T-cell (primary cell): ENCODE measurements at regions not wholly inside any gene's neighbourhood (a gene's known extent, or its start where the extent isn't known, plus 50 kb on each side); places are given as distances from the start of the nearest gene placed in this dataset.

ENCODE experiments used
- ATAC-seq, 4 experiments: fragments of 200-7000 bp in 3 of 4; fragments of 150-1000 bp in 1 of 4; cut with Tn5 transposase; replicated peaks in 1 of 4; 1 replicate in 3 of 4; 2 replicates in 1 of 4; pipeline ENCODE4 v1.10.0; 2021; ENCODE audit warnings: moderate library complexity in 3 of 4, mild to moderate bottlenecking in 2 of 4, moderate number of reproducible peaks in 1 of 4
- CTCF ChIA-PET, 2 donors: fragments of 300-600 bp; sonication (Branson Sonifier 250); formaldehyde crosslinking; loops; one replicate each; lab custom pipeline; 2022; ENCODE audit warnings: antibody characterized with exemption in 2 of 2; lab: Charles Lee
- POLR2A ChIA-PET, 2 donors: fragments of 300-600 bp; sonication (Branson Sonifier 250); formaldehyde crosslinking; loops; one replicate each; lab custom pipeline; 2022; ENCODE audit warnings: antibody characterized with exemption in 2 of 2; lab: Charles Lee
- DNase-seq, 35 experiments: peaks; one replicate each; pipeline versions ENCODE4 v3.0.0 to v3.0.0-alpha.2; 2013 to 2023
- H3K27ac ChIP-seq: one replicate; pipeline ENCODE4 v1.5.1; 2013; ENCODE audit warnings: low read length
- H3K27me3 ChIP-seq, 2 experiments: replicated peaks in 1 of 2; 1 replicate in 1 of 2; 2 replicates in 1 of 2; pipeline versions ENCODE4 v1.6.1 to v1.7.0; 2013; ENCODE audit warnings: low read length in 1 of 2, mixed read lengths in 1 of 2; ENCODE audit not compliant: control insufficient read depth in 2 of 2, insufficient read depth in 2 of 2; ENCODE audit errors: extremely low read depth in 1 of 2
- H3K36me3 ChIP-seq, 2 donors: 1 replicate in 1 of 2; 2 replicates in 1 of 2; pipeline versions ENCODE4 v1.6.1 to v1.7.0; 2013; ENCODE audit warnings: low read length in 1 of 2; ENCODE audit not compliant: control insufficient read depth in 2 of 2, insufficient read depth in 1 of 2; ENCODE audit errors: extremely low read depth in 1 of 2
- H3K4me1 ChIP-seq, 2 experiments: 1 replicate in 1 of 2; 2 replicates in 1 of 2; pipeline versions ENCODE4 v1.6.1 to v1.7.0; 2013; ENCODE audit warnings: low read length in 2 of 2, mixed read lengths in 1 of 2; ENCODE audit not compliant: insufficient read depth in 2 of 2, control insufficient read depth in 1 of 2; ENCODE audit errors: extremely low read depth in 1 of 2
- H3K4me3 ChIP-seq, 2 donors: 1 replicate in 1 of 2; 2 replicates in 1 of 2; pipeline versions ENCODE4 v1.5.1 to v1.7.0; 2013; ENCODE audit warnings: mild to moderate bottlenecking in 2 of 2, low read length in 1 of 2, moderate library complexity in 1 of 2; ENCODE audit not compliant: control insufficient read depth in 1 of 2; ENCODE audit errors: extremely low read depth in 1 of 2
- H3K9me3 ChIP-seq: 2 replicates; pipeline ENCODE4 v1.7.0; 2013
- H3K27ac Mint-ChIP-seq, 2 donors: one replicate each; pipeline ENCODE4 v1.8.0; 2020 to 2021; ENCODE audit warnings: mild to moderate bottlenecking in 2 of 2, mixed read lengths in 2 of 2
- H3K27me3 Mint-ChIP-seq, 2 donors: one replicate each; pipeline ENCODE4 v1.8.0; 2021 to 2022; ENCODE audit warnings: mixed read lengths in 2 of 2
- H3K36me3 Mint-ChIP-seq: one replicate; pipeline ENCODE4 v1.8.0; 2021; ENCODE audit warnings: mixed read lengths
- H3K4me1 Mint-ChIP-seq, 3 donors: one replicate each; pipeline ENCODE4 v1.8.0; 2020 to 2022; ENCODE audit warnings: mixed read lengths in 3 of 3, mild to moderate bottlenecking in 1 of 3
- H3K4me3 Mint-ChIP-seq, 3 donors: one replicate each; pipeline ENCODE4 v1.8.0; 2020 to 2022; ENCODE audit warnings: mild to moderate bottlenecking in 3 of 3, mixed read lengths in 3 of 3, moderate library complexity in 3 of 3
- H3K9me3 Mint-ChIP-seq, 3 donors: one replicate each; pipeline ENCODE4 v1.8.0; 2020 to 2022; ENCODE audit warnings: mixed read lengths in 3 of 3
- WGBS: methylation state at CpG from one replicate; pipeline ENCODE4 v1.1.5; 2013; ENCODE audit warnings: missing lambda C conversion rate; ENCODE audit not compliant: insufficient coverage; 5-methylcytosine and 5-hydroxymethylcytosine counted together

DNA sequence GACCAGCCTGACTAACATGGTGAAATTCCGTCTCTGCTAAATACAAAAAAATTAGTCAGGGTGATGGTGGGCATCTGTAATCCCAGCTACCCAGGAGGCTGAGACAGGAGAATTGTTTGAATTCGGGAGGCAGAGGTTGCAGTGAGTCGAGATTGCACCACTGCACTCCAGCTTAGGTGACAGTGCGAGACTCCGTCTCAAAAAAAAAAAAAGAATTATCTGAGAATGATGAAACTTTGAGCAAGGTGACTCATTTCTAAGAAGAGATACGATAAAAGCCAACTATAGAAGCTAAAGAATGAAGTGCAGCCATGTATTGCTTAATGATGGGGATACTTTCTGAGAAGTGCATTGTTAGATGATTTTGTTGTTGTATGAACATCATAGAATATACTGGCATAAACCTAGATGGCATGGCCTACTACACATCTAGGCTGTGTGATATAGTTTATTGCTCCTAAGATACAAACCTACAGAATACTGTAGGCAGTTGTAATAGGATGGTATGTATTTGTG, 64.7 kb downstream of the SNRPE start:
- no peaks in the 10 kb centered on the region for H3K36me3 ChIP-seq
- no peaks in the 10 kb centered on the region for H3K36me3 Mint-ChIP-seq
- H3K4me1 Mint-ChIP-seq = peaks cover 4 to 5% (median 5%) of the 10 kb centered on the region in 3 donors
- WGBS = 70% methylated on average over 5 of the region's 6 CpGs
- no peak for DNase-seq
- H3K27ac ChIP-seq = no peak overlapping the region
- ATAC-seq = no peak
- H3K4me3 Mint-ChIP-seq = no peak overlapping the region
- no peaks in the 10 kb centered on the region for H3K9me3 ChIP-seq
- CTCF ChIA-PET = interaction anchor here in 1 of 2 donors (0.7 kb wide), 1 partner anchor 1062 kb away, joined by 4 read pairs; no protein-coding TSS in a partner anchor
- H3K9me3 Mint-ChIP-seq = no peaks in the 10 kb centered on the region
- H3K27ac Mint-ChIP-seq = no peak overlapping the region
- H3K4me1 ChIP-seq = no peaks in the 10 kb centered on the region
- POLR2A ChIA-PET = no interaction called here
- no peak overlapping the region for H3K4me3 ChIP-seq
- peaks cover 2 to 7% of the 10 kb centered on the region in 2 donors for H3K27me3 Mint-ChIP-seq
- H3K27me3 ChIP-seq = peaks cover 0 to 2% of the 10 kb centered on the region in 2 experiments

DNA sequence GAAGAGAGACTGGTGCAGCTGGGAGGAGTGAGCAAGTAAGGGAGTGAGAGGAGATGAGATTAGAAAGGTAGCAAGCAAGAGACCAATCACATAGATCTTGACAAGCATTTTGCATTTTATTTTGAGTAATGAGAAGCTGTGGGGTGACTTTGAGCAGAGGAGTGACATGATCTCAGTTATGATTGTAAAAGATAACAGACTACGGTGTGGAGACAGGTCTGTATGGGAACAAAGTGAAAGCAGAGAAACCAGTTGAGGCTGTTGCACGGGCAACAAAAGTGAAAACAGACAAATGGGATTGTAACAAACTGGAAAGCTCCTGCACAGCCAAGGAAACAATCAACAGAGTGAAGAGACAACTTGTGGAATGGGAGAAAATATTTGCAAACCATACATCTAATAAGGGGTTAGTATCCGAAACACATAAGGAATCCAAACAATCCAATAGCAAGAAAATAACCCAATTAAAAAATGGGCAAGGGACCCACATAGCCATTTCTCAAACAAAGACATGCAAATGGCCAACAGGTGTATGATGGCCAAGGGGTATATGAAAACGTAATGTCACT, 68.4 kb downstream of the SNRPE start:
- Histone ChIP-seq H3K36me3 (no peaks in the 10 kb centered on the region), H3K27ac (no peak overlapping the region), H3K4me1 (no peaks in the 10 kb centered on the region), H3K9me3 (no peaks in the 10 kb centered on the region), H3K27me3 (peaks cover 0 to 2% of the 10 kb centered on the region in 2 experiments), H3K4me3 (no peak overlapping the region)
- ChIA-PET CTCF (no interaction called here), POLR2A (no interaction called here)
- Mint-ChIP-seq H3K9me3 (no peaks in the 10 kb centered on the region), H3K36me3 (no peaks in the 10 kb centered on the region), H3K27ac (no peak overlapping the region), H3K27me3 (peaks cover 10 to 14% of the 10 kb centered on the region in 2 donors), H3K4me1 (peaks cover 4 to 8% (median 5%) of the 10 kb centered on the region in 3 donors), H3K4me3 (no peak overlapping the region)
- DNase-seq = no peak
- ATAC-seq = no peak
- WGBS = 35% methylated on average over 2 of the region's 4 CpGs

DNA sequence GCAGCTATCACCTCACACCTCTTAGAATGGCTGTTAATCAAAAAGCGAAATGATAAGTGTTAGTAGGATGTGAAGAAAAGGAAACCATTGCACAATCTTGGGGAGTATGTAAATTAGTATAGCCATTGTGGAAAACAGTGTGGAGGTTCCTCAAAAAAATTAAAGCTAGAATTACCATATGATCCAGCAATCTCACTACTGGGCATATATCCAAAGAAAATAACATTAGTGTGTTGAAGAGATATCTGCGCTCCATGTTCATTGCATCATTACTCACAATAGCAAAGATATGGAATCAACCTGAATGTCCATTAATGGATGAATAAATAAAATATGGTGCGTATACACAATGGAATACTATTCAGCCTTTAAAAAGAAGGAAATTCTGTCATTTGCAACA, 68.9 kb downstream of the SNRPE start:
- ATAC-seq (no peak), DNase-seq (no peak)
- Histone ChIP-seq H3K4me1 (no peaks in the 10 kb centered on the region), H3K36me3 (no peaks in the 10 kb centered on the region), H3K27me3 (peaks cover 0 to 2% of the 10 kb centered on the region in 2 experiments), H3K27ac (no peak overlapping the region), H3K4me3 (no peak overlapping the region), H3K9me3 (no peaks in the 10 kb centered on the region)
- peaks cover 15 to 16% of the 10 kb centered on the region in 2 donors for H3K27me3 Mint-ChIP-seq
- no peaks in the 10 kb centered on the region for H3K36me3 Mint-ChIP-seq
- no CpG with 5 or more reads among the region's 3 CpGs for WGBS
- no peak overlapping the region for H3K4me3 Mint-ChIP-seq
- peaks cover 4 to 8% (median 5%) of the 10 kb centered on the region in 3 donors for H3K4me1 Mint-ChIP-seq
- H3K27ac Mint-ChIP-seq = no peak overlapping the region
- POLR2A ChIA-PET = no interaction called here
- CTCF ChIA-PET = no interaction called here
- H3K9me3 Mint-ChIP-seq = no peaks in the 10 kb centered on the region

DNA sequence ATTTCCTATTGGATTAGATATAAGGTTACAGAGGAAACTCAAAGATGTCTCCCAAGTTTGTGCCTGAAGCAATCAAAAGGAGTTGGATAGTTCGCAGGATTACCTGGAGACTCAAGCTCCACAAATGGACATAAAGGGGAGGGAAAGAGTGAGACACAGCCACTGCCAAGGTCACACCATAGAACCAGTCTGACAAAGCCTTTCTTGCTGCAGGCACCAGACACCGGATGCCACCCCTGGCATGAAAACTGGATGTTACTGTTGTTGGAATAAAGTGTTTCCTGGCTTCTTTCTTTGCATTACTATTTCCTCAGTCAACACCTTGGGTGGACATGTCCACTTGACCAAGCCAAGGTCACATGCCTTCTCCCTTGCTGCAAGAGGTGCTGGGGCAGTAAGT, 70.6 kb downstream of the SNRPE start:
- DNase-seq = no peak
- Histone ChIP-seq H3K4me3 (no peak overlapping the region), H3K27me3 (peaks cover 0 to 3% of the 10 kb centered on the region in 2 experiments), H3K4me1 (no peaks in the 10 kb centered on the region), H3K27ac (no peak overlapping the region), H3K36me3 (no peaks in the 10 kb centered on the region), H3K9me3 (no peaks in the 10 kb centered on the region)
- Mint-ChIP-seq H3K27me3 (peaks cover 17 to 19% of the 10 kb centered on the region in 2 donors), H3K36me3 (no peaks in the 10 kb centered on the region), H3K9me3 (no peaks in the 10 kb centered on the region), H3K27ac (no peak overlapping the region), H3K4me3 (no peak overlapping the region), H3K4me1 (peaks cover 4 to 8% (median 5%) of the 10 kb centered on the region in 3 donors)
- CTCF ChIA-PET = no interaction called here
- 100% methylated on average over 1 of the region's 2 CpGs for WGBS
- ATAC-seq = no peak
- POLR2A ChIA-PET = no interaction called here

DNA sequence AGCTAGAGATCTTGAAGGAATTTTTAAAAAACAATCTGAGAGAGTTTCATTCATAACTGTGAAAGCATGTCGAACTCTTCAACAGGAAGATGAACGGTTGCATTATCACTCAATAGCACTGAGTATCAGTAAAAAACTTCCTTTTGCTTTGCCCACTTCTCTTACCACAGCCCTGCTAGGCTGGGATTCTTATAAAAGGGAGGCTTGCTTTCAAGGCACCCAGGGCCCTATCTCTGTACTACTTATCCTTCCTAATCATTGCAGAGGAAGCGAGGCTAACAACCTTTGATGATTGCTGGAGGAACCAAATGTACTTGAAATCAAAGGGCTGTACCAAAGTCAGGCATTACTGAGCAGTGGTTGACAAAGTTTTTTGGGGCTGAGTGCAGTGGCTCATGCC, 71.2 kb downstream of the SNRPE start:
- H3K27ac Mint-ChIP-seq = no peak overlapping the region
- ChIA-PET CTCF (interaction anchor here in 1 of 2 donors (0.6 kb wide), 1 partner anchor 29 kb away, joined by 3 read pairs; no protein-coding TSS in a partner anchor), POLR2A (no interaction called here)
- H3K36me3 Mint-ChIP-seq = no peaks in the 10 kb centered on the region
- H3K9me3 Mint-ChIP-seq = no peaks in the 10 kb centered on the region
- peaks cover 4 to 8% (median 6%) of the 10 kb centered on the region in 3 donors for H3K4me1 Mint-ChIP-seq
- peaks cover 19% of the 10 kb centered on the region in 2 donors for H3K27me3 Mint-ChIP-seq
- H3K9me3 ChIP-seq = no peaks in the 10 kb centered on the region
- H3K27ac ChIP-seq = no peak overlapping the region
- ATAC-seq (no peak), DNase-seq (no peak)
- H3K4me3 ChIP-seq = no peak overlapping the region
- H3K36me3 ChIP-seq = no peaks in the 10 kb centered on the region
- no peaks in the 10 kb centered on the region for H3K4me1 ChIP-seq
- H3K27me3 ChIP-seq = peaks cover 0 to 5% of the 10 kb centered on the region in 2 experiments
- H3K4me3 Mint-ChIP-seq = no peak overlapping the region
- WGBS = no CpG with 5 or more reads among the region's 3 CpGs

GRCh38 chr1:203934027-203934426, 72.6 kb downstream of the SNRPE start:
- Histone ChIP-seq H3K4me1 (no peaks in the 10 kb centered on the region), H3K4me3 (no peak overlapping the region), H3K36me3 (no peaks in the 10 kb centered on the region), H3K27ac (no peak overlapping the region), H3K9me3 (no peaks in the 10 kb centered on the region), H3K27me3 (peaks cover 0 to 5% of the 10 kb centered on the region in 2 experiments)
- Mint-ChIP-seq H3K4me3 (no peak overlapping the region), H3K27me3 (peaks cover 21 to 22% of the 10 kb centered on the region in 2 donors), H3K27ac (no peak overlapping the region), H3K36me3 (no peaks in the 10 kb centered on the region), H3K9me3 (no peaks in the 10 kb centered on the region), H3K4me1 (peaks cover 4 to 10% (median 8%) of the 10 kb centered on the region in 3 donors)
- POLR2A ChIA-PET = no interaction called here
- no peak for DNase-seq
- ATAC-seq = no peak
- CTCF ChIA-PET = no interaction called here
- no CpG with 5 or more reads among the region's 3 CpGs for WGBS
